B cell (primary cell): ENCODE measurements at regions not wholly inside any gene's neighbourhood (a gene's known extent, or its start where the extent isn't known, plus 50 kb on each side); places are given as distances from the start of the nearest gene placed in this dataset.

Experiments used
- CTCF ChIP-seq: fragments of 200-600 bp; IDR thresholded peaks from one replicate; pipeline ENCODE4 v1.8.0; 2022; ENCODE audit warnings: antibody characterized with exemption, mild to moderate bottlenecking
- EZH2 ChIP-seq: IDR thresholded peaks from 2 replicates; pipeline ENCODE4 v1.6.1; 2012; ENCODE audit warnings: borderline replicate concordance, low read depth, mild to moderate bottlenecking, moderate library complexity, low read length; ENCODE audit not compliant: insufficient read depth, poor library complexity, severe bottlenecking

GRCh38 chr2:188677142-188677541 lies 297.0 kb upstream of the COL3A1 start:
- no peak for TF ChIP-seq CTCF
- TF ChIP-seq EZH2 = no peak
